K562 (cell line): ENCODE measurements at regions not wholly inside any gene's neighbourhood (a gene's known extent, or its start where the extent isn't known, plus 50 kb on each side); places are given as distances from the start of the nearest gene placed in this dataset.

Experiments used
- ATAC-seq: fragments of 200-7000 bp; cut with Tn5 transposase; 3 replicates; pipeline ENCODE4 v1.9.1; 2020; ENCODE audit warnings: moderate library complexity
- BruUV-seq: library from RNA; stranded (reverse); fragments of 400-500 nt; replicated peaks from 2 replicates; lab custom pipeline; 2021; lab: Mats Ljungman, UMichigan
- CTCF ChIA-PET: fragments of 300-600 bp; formaldehyde crosslinking; extraction: SDS; loops from one replicate; lab custom pipeline; 2021; ENCODE audit warnings: low intra/inter-chr PET ratio; lab: Yijun Ruan, JAX
- POLR2A ChIA-PET: fragments of 300-600, 350-650 bp; sonication (Branson Sonifier 250); formaldehyde crosslinking; extraction: SDS; loops from one replicate; lab custom pipeline; 2021; ENCODE audit warnings: antibody characterized with exemption, inconsistent platforms; lab: Yijun Ruan, JAX
- DNase-seq, 4 experiments: peaks; one replicate each; pipeline versions ENCODE4 v3.0.0 to v3.0.0-alpha.2; 2011 to 2018; ENCODE audit warnings: low spot score in 3 of 4, mixed read lengths in 3 of 4; ENCODE audit errors: extremely low read depth in 1 of 4
- FAIRE-seq: peaks from 2 replicates; lab custom pipeline; 2011; peaks lifted over from hg19 to GRCh38; lab: Jason Lieb, UNC
- H2AFZ ChIP-seq: 2 replicates; pipeline ENCODE4 v1.6.0; 2011; ENCODE audit warnings: low read depth, low read length, control low read depth, inconsistent platforms
- H3K27ac ChIP-seq: fragments of 200-600 bp; 3 replicates; pipeline ENCODE4 v1.8.0; 2011; ENCODE audit warnings: low read depth, mild to moderate bottlenecking, control low read depth, inconsistent platforms, low read length, moderate library complexity, mixed read lengths; ENCODE audit errors: extremely low read depth
- H3K27me3 ChIP-seq, 2 experiments: fragments of 300-600 bp in 1 of 2; 2 replicates in 1 of 2; 3 replicates in 1 of 2; pipeline versions ENCODE4 v1.6.0 to v1.8.0; 2011; ENCODE audit warnings: inconsistent platforms in 2 of 2, low read length in 2 of 2, mild to moderate bottlenecking in 1 of 2, mixed read lengths in 1 of 2, moderate library complexity in 1 of 2; ENCODE audit not compliant: control insufficient read depth in 2 of 2, insufficient read depth in 2 of 2
- H3K36me3 ChIP-seq: fragments of 300-600 bp; 3 replicates; pipeline ENCODE4 v1.8.0; 2011; ENCODE audit warnings: mild to moderate bottlenecking, low read length, inconsistent platforms; ENCODE audit not compliant: control insufficient read depth, insufficient read depth
- H3K4me1 ChIP-seq, 2 experiments: fragments of 200-600 bp in 1 of 2; replicated peaks in 1 of 2; 2 replicates in 1 of 2; 3 replicates in 1 of 2; pipeline versions ENCODE4 v1.5.1 to v1.8.0; 2011; ENCODE audit warnings: inconsistent platforms in 2 of 2, low read length in 2 of 2, mild to moderate bottlenecking in 1 of 2, mixed read lengths in 1 of 2, moderate library complexity in 1 of 2; ENCODE audit not compliant: control insufficient read depth in 2 of 2, insufficient read depth in 2 of 2
- H3K4me2 ChIP-seq: 2 replicates; pipeline ENCODE4 v1.6.1; 2011; ENCODE audit warnings: low read length, control low read depth, inconsistent platforms, mixed read lengths; ENCODE audit not compliant: insufficient read depth
- H3K4me3 ChIP-seq: fragments of 200-600 bp; sonication (generic), shearing (Covaris generic); 2 replicates; pipeline ENCODE4 v1.5.1; 2016; ENCODE audit warnings: control low read depth, inconsistent platforms
- H3K79me2 ChIP-seq: fragments of 200-600 bp; 3 replicates; pipeline ENCODE4 v1.8.0; 2011; ENCODE audit warnings: low read length, inconsistent platforms; ENCODE audit not compliant: control insufficient read depth, insufficient read depth
- H3K9ac ChIP-seq, 2 experiments: 2 replicates each; pipeline versions ENCODE4 v1.6.0 to v1.6.1; 2011; ENCODE audit warnings: low read depth in 2 of 2, low read length in 2 of 2, control low read depth in 1 of 2, inconsistent platforms in 1 of 2, mild to moderate bottlenecking in 1 of 2, mixed read lengths in 1 of 2; ENCODE audit not compliant: insufficient read depth in 1 of 2
- H3K9me1 ChIP-seq: one replicate; pipeline ENCODE4 v1.6.0; 2011; ENCODE audit warnings: inconsistent platforms, mild to moderate bottlenecking, low read length, moderate library complexity; ENCODE audit not compliant: control insufficient read depth, insufficient read depth
- H3K9me3 ChIP-seq: replicated peaks from 2 replicates; pipeline ENCODE4 v1.5.1; 2011; ENCODE audit warnings: low read depth, low read length, inconsistent platforms; ENCODE audit not compliant: control insufficient read depth, insufficient read depth
- H4K20me1 ChIP-seq: replicated peaks from 2 replicates; pipeline ENCODE4 v1.6.1; 2011; ENCODE audit warnings: low read length, inconsistent platforms, mixed read lengths; ENCODE audit not compliant: control insufficient read depth, insufficient read depth
- BACH1 ChIP-seq: fragments of 200-800 bp; sonication (Bioruptor generic); IDR thresholded peaks from 2 replicates; pipeline ENCODE4 v1.6.1; 2016; ENCODE audit warnings: missing genetic modification characterization, missing compliant biosample characterization
- BRCA1 ChIP-seq, 2 experiments: fragments of 450-650 bp in 1 of 2; sonication (generic) in 1 of 2; formaldehyde crosslinking in 1 of 2; IDR thresholded peaks; 2 replicates each; pipeline versions ENCODE4 v1.5.0 to v1.6.1; 2017 to 2020; ENCODE audit warnings: mild to moderate bottlenecking in 1 of 2, missing genetic modification reagents in 1 of 2
- CBX2 ChIP-seq: fragments of 200-600 bp; sonication (generic); IDR thresholded peaks from one replicate; pipeline ENCODE4 v1.6.1; 2012; ENCODE audit warnings: mild to moderate bottlenecking, low read length, inconsistent platforms; ENCODE audit not compliant: insufficient read depth, poor library complexity, severe bottlenecking
- ELF1 ChIP-seq: fragments of 200-800 bp; sonication (Bioruptor generic); IDR thresholded peaks from 2 replicates; pipeline ENCODE4 v1.6.1; 2016; ENCODE audit warnings: missing genetic modification characterization, missing compliant biosample characterization
- GATAD2B ChIP-seq: fragments of 450-650 bp; IDR thresholded peaks from 2 replicates; pipeline ENCODE4 v1.6.1; 2017; ENCODE audit warnings: mild to moderate bottlenecking, borderline replicate concordance
- HCFC1 ChIP-seq: IDR thresholded peaks from 2 replicates; pipeline ENCODE4 v1.6.1; 2012; ENCODE audit warnings: low read depth, low read length, improper control_type of control experiment
- LEF1 ChIP-seq: fragments of 450-650 bp; IDR thresholded peaks from 2 replicates; pipeline ENCODE4 v1.6.1; 2016; ENCODE audit warnings: mild to moderate bottlenecking
- NCOR1 ChIP-seq: fragments of 450-650 bp; IDR thresholded peaks from 2 replicates; pipeline ENCODE4 v1.6.1; 2016; ENCODE audit warnings: mild to moderate bottlenecking, moderate library complexity
- PYGO2 ChIP-seq: fragments of 450-650 bp; IDR thresholded peaks from 2 replicates; pipeline ENCODE4 v1.6.1; 2016; ENCODE audit warnings: mild to moderate bottlenecking, missing genetic modification characterization, moderate library complexity, missing compliant biosample characterization
- SMARCE1 ChIP-seq: fragments of 450-650 bp; IDR thresholded peaks from 2 replicates; pipeline ENCODE4 v1.7.1; 2016; ENCODE audit warnings: mild to moderate bottlenecking
- SOX6 ChIP-seq: fragments of 450-650 bp; IDR thresholded peaks from 2 replicates; pipeline ENCODE4 v1.6.1; 2014; ENCODE audit warnings: mild to moderate bottlenecking
- TRIM24 ChIP-seq, 2 experiments: fragments of 450-650 bp; IDR thresholded peaks; 2 replicates each; pipeline ENCODE4 v1.6.1; 2016
- ZBTB1 ChIP-seq: sonication (generic); formaldehyde crosslinking; IDR thresholded peaks from 2 replicates; pipeline ENCODE4 v1.8.1; 2023; ENCODE audit warnings: missing genetic modification reagents, low read depth, mild to moderate bottlenecking, borderline replicate concordance
- ZNF324 ChIP-seq: fragments of 250-450 bp; sonication (Bioruptor Pico); IDR thresholded peaks from 2 replicates; pipeline ENCODE4 v1.4.0; 2020; ENCODE audit warnings: mild to moderate bottlenecking
- WGBS: fragments of 100-300 bp; shearing (Covaris generic); methylation state at CpG from one replicate; pipeline ENCODE4 v1.1.6; 2016; ENCODE audit warnings: low coverage, mixed read lengths; ENCODE audit not compliant: insufficient coverage; ENCODE audit errors: missing lambda C conversion rate; 5-methylcytosine and 5-hydroxymethylcytosine counted together
- in situ Hi-C: fragments of 300-500 bp; cut with MboI; formaldehyde crosslinking; loops from 4 replicates; pipeline ENCODE4 v1.15.0; 2018; ENCODE audit warnings: inconsistent platforms, mixed read lengths
- intact Hi-C: fragments of 100-400 bp; cut with micrococcal nuclease; formaldehyde crosslinking; loops from 2 replicates; pipeline ENCODE4 v1.14.2; 2022
- TF ChIP-seq, protein P1 (sequence below): fragments of 200-800 bp; sonication (Bioruptor generic); IDR thresholded peaks from 2 replicates; pipeline ENCODE4 v1.6.1; 2017; ENCODE audit warnings: missing genetic modification characterization, missing compliant biosample characterization
- TF ChIP-seq, protein P2 (sequence below): fragments of 250-450 bp; sonication (Bioruptor Pico); IDR thresholded peaks from 2 replicates; pipeline ENCODE4 v1.8.0; 2021; ENCODE audit warnings: moderate library complexity, mild to moderate bottlenecking, inconsistent platforms

DNA sequence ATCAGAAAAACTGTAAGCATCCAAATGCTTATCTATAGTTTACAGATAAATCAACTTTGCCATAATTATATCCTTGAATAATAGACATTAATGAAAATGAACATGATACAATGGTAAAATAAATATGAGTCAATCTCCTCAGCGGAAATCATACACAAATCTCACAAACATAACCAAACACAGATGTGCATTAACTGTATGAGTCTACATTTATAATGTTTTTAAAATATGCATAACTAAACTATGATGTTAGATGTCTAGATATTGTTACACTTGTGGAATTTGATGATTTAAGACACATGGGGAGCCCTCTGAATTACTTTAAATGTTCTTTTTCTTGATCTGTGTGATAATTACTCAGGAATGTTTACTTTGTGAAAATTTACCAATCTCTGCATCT lies 951.2 kb downstream of the TECRL start:
- in situ Hi-C loops, result no loop called here
- Histone ChIP-seq H3K9me1 (no peaks in the 10 kb centered on the region), H4K20me1 (no peaks in the 10 kb centered on the region)
- no peak for FAIRE-seq
- WGBS, result 0% methylated on average over 1 of the region's 1 CpG
- TF ChIP-seq NCOR1, result no peak
- no peak for TF ChIP-seq BACH1 (tag)
- TF ChIP-seq GATAD2B, result no peak
- no peak for TF ChIP-seq TRIM24 (IDR thresholded peaks at IDR 0.05)
- TF ChIP-seq, all 486 proteins: peak for 0
- no peaks in the 10 kb centered on the region for H3K36me3 ChIP-seq
- no peaks in the 10 kb centered on the region for H3K27me3 ChIP-seq
- POLR2A ChIA-PET, result no interaction called here
- H3K9ac ChIP-seq, result no peak overlapping the region
- no TSS peak for BruUV-seq
- DNase-seq, result no peak
- no peak for ATAC-seq
- H3K79me2 ChIP-seq, result no peaks in the 10 kb centered on the region
- no peak overlapping the region for H3K4me2 ChIP-seq
- intact Hi-C loops, result no loop called here
- H3K27ac ChIP-seq, result no peak overlapping the region
- H3K4me1 ChIP-seq, result no peaks in the 10 kb centered on the region
- CTCF ChIA-PET, result no interaction called here
- H3K9me3 ChIP-seq, result no peaks in the 10 kb centered on the region; the same call in 1 of the 2 replicates
- H2AFZ ChIP-seq, result no peak overlapping the region
- H3K4me3 ChIP-seq, result no peak overlapping the region

DNA sequence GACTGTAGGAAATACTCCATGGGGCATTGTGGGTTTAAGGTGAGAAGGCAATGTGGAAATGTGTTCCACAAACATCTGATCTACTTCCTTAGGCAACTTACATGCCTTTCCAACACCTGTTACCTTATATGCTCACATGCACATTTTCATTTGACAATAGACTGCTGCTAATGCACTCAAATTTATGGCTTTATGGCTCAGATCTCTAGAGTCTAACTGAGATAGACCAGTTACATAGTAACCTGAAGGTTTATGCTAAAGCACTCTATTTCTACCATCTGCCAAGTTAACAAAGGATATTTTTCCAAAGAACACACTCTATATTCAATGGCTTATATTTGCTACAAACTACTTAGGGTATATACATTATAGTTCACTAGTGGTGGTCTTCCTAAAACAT lies 969.0 kb downstream of the TECRL start:
- in situ Hi-C loops, result no loop called here
- no peaks in the 10 kb centered on the region for H3K36me3 ChIP-seq
- H3K9me1 ChIP-seq, result no peaks in the 10 kb centered on the region
- ChIA-PET CTCF (no interaction called here), POLR2A (no interaction called here)
- H3K27ac ChIP-seq, result no peak overlapping the region
- H3K79me2 ChIP-seq, result no peaks in the 10 kb centered on the region
- no peak for DNase-seq
- no peak for FAIRE-seq
- no peaks in the 10 kb centered on the region for H3K27me3 ChIP-seq
- no peak overlapping the region for H3K4me3 ChIP-seq
- H3K4me1 ChIP-seq, result no peaks in the 10 kb centered on the region
- H2AFZ ChIP-seq, result no peak overlapping the region
- H3K9ac ChIP-seq, result no peak overlapping the region
- no peak overlapping the region for H3K4me2 ChIP-seq
- H4K20me1 ChIP-seq, result no peaks in the 10 kb centered on the region
- intact Hi-C loops, result no loop called here
- no peak for ATAC-seq
- no TSS peak for BruUV-seq
- peaks cover 2% of the 10 kb centered on the region; the same call in 1 of the 2 replicates for H3K9me3 ChIP-seq
- TF ChIP-seq CBX2 (no peak), PYGO2 (no peak), ELF1 (no peak), SMARCE1 (no peak), ZBTB1 (no peak), ZNF324 (CRISPR knock-in tag) (no peak), LEF1 (no peak), HCFC1 (no peak), SOX6 (no peak), BRCA1 (IDR thresholded peaks at IDR 0.05) (no peak), BRCA1 (CRISPR knock-in tag; IDR thresholded peaks at IDR 0.05) (no peak)
- TF ChIP-seq, protein P1, sequence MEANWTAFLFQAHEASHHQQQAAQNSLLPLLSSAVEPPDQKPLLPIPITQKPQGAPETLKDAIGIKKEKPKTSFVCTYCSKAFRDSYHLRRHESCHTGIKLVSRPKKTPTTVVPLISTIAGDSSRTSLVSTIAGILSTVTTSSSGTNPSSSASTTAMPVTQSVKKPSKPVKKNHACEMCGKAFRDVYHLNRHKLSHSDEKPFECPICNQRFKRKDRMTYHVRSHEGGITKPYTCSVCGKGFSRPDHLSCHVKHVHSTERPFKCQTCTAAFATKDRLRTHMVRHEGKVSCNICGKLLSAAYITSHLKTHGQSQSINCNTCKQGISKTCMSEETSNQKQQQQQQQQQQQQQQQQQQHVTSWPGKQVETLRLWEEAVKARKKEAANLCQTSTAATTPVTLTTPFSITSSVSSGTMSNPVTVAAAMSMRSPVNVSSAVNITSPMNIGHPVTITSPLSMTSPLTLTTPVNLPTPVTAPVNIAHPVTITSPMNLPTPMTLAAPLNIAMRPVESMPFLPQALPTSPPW, result no peak
- TF ChIP-seq, protein P2, sequence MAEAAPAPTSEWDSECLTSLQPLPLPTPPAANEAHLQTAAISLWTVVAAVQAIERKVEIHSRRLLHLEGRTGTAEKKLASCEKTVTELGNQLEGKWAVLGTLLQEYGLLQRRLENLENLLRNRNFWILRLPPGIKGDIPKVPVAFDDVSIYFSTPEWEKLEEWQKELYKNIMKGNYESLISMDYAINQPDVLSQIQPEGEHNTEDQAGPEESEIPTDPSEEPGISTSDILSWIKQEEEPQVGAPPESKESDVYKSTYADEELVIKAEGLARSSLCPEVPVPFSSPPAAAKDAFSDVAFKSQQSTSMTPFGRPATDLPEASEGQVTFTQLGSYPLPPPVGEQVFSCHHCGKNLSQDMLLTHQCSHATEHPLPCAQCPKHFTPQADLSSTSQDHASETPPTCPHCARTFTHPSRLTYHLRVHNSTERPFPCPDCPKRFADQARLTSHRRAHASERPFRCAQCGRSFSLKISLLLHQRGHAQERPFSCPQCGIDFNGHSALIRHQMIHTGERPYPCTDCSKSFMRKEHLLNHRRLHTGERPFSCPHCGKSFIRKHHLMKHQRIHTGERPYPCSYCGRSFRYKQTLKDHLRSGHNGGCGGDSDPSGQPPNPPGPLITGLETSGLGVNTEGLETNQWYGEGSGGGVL (CRISPR knock-in tag), result no peak
